ENCODE measurements at regions not wholly inside any gene's neighbourhood (a gene's known extent, or its start where the extent isn't known, plus 50 kb on each side); places are given as distances from the start of the nearest gene placed in this dataset.

GRCh38 chr3:16790432-16791400 lies 94.0 kb upstream of the PLCL2 start:
- intact Hi-C loops (cut with micrococcal nuclease) (no loop called here), in situ Hi-C loops (cut with MboI) (no loop called here)
- no peaks in the 10 kb centered on the region for H3K79me2 ChIP-seq (ENCODE audit: control insufficient read depth, insufficient read depth, low read length)
- WGBS (ENCODE audit: insufficient coverage, low coverage, missing lambda C conversion rate): 1% methylated on average over 7 of the region's 7 CpGs
- no peaks in the 10 kb centered on the region for H3K36me3 ChIP-seq (ENCODE audit: control insufficient read depth, insufficient read depth, low read length)
- H3K27ac ChIP-seq (ENCODE audit: extremely low read depth, low read depth, low read length): no peak overlapping the region
- no peak overlapping the region for H3K4me3 ChIP-seq
- no peaks in the 10 kb centered on the region for H4K20me1 ChIP-seq (replicated peaks; ENCODE audit: control insufficient read depth, insufficient read depth, low read length)
- H3K9me1 ChIP-seq (ENCODE audit: control insufficient read depth, insufficient read depth, low read length): no peaks in the 10 kb centered on the region
- TF ChIP-seq ASH1L (IDR thresholded peaks at IDR 0.05; ENCODE audit: borderline replicate concordance, low read depth, partially characterized antibody) (no peak), GABPB1 (CRISPR knock-in tag; IDR thresholded peaks at IDR 0.05) (no peak), NFE2 (IDR thresholded peaks at IDR 0.05; ENCODE audit: low read depth) (no peak), ZC3H4 (CRISPR knock-in tag; IDR thresholded peaks at IDR 0.05; ENCODE audit: borderline replicate concordance) (no peak), ATF7 (IDR thresholded peaks at IDR 0.05) (no peak), ETS2 (tag; IDR thresholded peaks at IDR 0.05; ENCODE audit: borderline replicate concordance, poor library complexity, severe bottlenecking) (no peak), BCL6 (CRISPR knock-in tag; IDR thresholded peaks at IDR 0.05) (no peak), PRPF4 (IDR thresholded peaks at IDR 0.05; ENCODE audit: insufficient read depth, low read depth, low read length, poor library complexity, severe bottlenecking) (no peak), PRDM10 (IDR thresholded peaks at IDR 0.05; ENCODE audit: partially characterized antibody) (no peak), ZNF830 (CRISPR knock-in tag; IDR thresholded peaks at IDR 0.05) (no peak), SMARCA4 (IDR thresholded peaks at IDR 0.05) (no peak), SIN3B (IDR thresholded peaks at IDR 0.05; ENCODE audit: low read depth) (no peak), RBM15 (IDR thresholded peaks at IDR 0.05; ENCODE audit: insufficient read depth, low read length) (no peak), ZNF449 (CRISPR knock-in tag; IDR thresholded peaks at IDR 0.05) (no peak), SRSF7 (optimal IDR thresholded peaks at IDR 0.05; ENCODE audit: low read depth, low read length) (no peak)
- TF ChIP-seq, protein P1, sequence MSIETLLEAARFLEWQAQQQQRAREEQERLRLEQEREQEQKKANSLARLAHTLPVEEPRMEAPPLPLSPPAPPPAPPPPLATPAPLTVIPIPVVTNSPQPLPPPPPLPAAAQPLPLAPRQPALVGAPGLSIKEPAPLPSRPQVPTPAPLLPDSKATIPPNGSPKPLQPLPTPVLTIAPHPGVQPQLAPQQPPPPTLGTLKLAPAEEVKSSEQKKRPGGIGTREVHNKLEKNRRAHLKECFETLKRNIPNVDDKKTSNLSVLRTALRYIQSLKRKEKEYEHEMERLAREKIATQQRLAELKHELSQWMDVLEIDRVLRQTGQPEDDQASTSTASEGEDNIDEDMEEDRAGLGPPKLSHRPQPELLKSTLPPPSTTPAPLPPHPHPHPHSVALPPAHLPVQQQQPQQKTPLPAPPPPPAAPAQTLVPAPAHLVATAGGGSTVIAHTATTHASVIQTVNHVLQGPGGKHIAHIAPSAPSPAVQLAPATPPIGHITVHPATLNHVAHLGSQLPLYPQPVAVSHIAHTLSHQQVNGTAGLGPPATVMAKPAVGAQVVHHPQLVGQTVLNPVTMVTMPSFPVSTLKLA (conservative IDR thresholded peaks at IDR 0.05): no peak
- no peaks in the 10 kb centered on the region for H3K27me3 ChIP-seq (ENCODE audit: control insufficient read depth in 2 of 2, insufficient read depth in 2 of 2, low read length in 2 of 2)
- no peak for FAIRE-seq
- no peak for DNase-seq (ENCODE audit: extremely low read depth in 1 of 4, low spot score in 3 of 4)
- no peak overlapping the region for H3K9ac ChIP-seq (ENCODE audit: insufficient read depth in 1 of 2, low read depth in 2 of 2, low read length in 2 of 2)
- no peak for ATAC-seq
- no peaks in the 10 kb centered on the region for H3K9me3 ChIP-seq (replicated peaks; ENCODE audit: control insufficient read depth, insufficient read depth, low read depth, low read length)
- ChIA-PET CTCF (ENCODE audit: low intra/inter-chr PET ratio) (no interaction called here), POLR2A (no interaction called here)
- H3K4me2 ChIP-seq (ENCODE audit: insufficient read depth, low read length): no peak overlapping the region
- no peak overlapping the region for H2AFZ ChIP-seq (ENCODE audit: low read depth, low read length)
- no TSS peak for BruUV-seq (replicated peaks)
- no peaks in the 10 kb centered on the region for H3K4me1 ChIP-seq (replicated peaks in 1 of 2; ENCODE audit: control insufficient read depth in 2 of 2, insufficient read depth in 2 of 2, low read length in 2 of 2)

Measured in K562 (cell line).